ENCODE measurements at regions not wholly inside any gene's neighbourhood (a gene's known extent, or its start where the extent isn't known, plus 50 kb on each side); places are given as distances from the start of the nearest gene placed in this dataset.

GRCh38 chr6:151740820-151741219, 66.7 kb upstream of the ESR1 start:
- Histone ChIP-seq H3K9me1 (ENCODE audit: insufficient read depth, low read length) (no peaks in the 10 kb centered on the region), H3K9me3 (ENCODE audit: control insufficient read depth, insufficient read depth, low read length) (no peaks in the 10 kb centered on the region), H3K9ac (ENCODE audit: low read depth, low read length) (no peak overlapping the region), H2AFZ (replicated peaks; ENCODE audit: low read length, poor library complexity) (no peak overlapping the region), H3K79me1 (ENCODE audit: low read depth in 1 of 2, low read length in 2 of 2) (no peaks in the 10 kb centered on the region), H3K4ac (ENCODE audit: low read depth, low read length) (no peak overlapping the region), H3K4me3 (ENCODE audit: insufficient read depth, low read depth, low read length) (no peak overlapping the region), H3K14ac (replicated peaks; ENCODE audit: low read depth, low read length) (no peak overlapping the region), H3K4me2 (ENCODE audit: low read depth, low read length) (no peak overlapping the region), H4K5ac (ENCODE audit: low read depth, low read length) (no peak overlapping the region), H3K56ac (ENCODE audit: extremely low read depth, insufficient read depth, low read length) (no peak overlapping the region), H3K23ac (ENCODE audit: low read depth, low read length) (no peak overlapping the region), H2BK5ac (ENCODE audit: low read depth, low read length, poor library complexity, severe bottlenecking) (no peak overlapping the region), H3K4me1 (ENCODE audit: control insufficient read depth, insufficient read depth, low read length) (no peaks in the 10 kb centered on the region), H3K27me3 (ENCODE audit: control insufficient read depth, insufficient read depth, low read length) (no peaks in the 10 kb centered on the region), H3K18ac (ENCODE audit: low read depth, low read length) (no peak overlapping the region), H2BK120ac (ENCODE audit: low read depth, low read length) (no peak overlapping the region), H4K8ac (ENCODE audit: low read depth in 2 of 2, low read length in 2 of 2) (no peak overlapping the region), H2AK5ac (ENCODE audit: low read depth, low read length) (no peak overlapping the region), H4K91ac (ENCODE audit: insufficient read depth, low read depth, low read length) (no peak overlapping the region), H2BK15ac (ENCODE audit: low read depth, low read length) (no peak overlapping the region), H4K20me1 (ENCODE audit: insufficient read depth, low read length) (no peaks in the 10 kb centered on the region), H3K36me3 (ENCODE audit: control insufficient read depth, insufficient read depth, low read length) (no peaks in the 10 kb centered on the region), H3K27ac (ENCODE audit: insufficient read depth, low read length) (no peak overlapping the region), H2AK9ac (replicated peaks; ENCODE audit: low read depth, low read length, poor library complexity) (no peak overlapping the region), H2BK20ac (ENCODE audit: low read depth, low read length) (no peak overlapping the region)
- ChIA-PET CTCF (interaction anchor here (0.6 kb wide), 1 partner anchor 26 kb away, joined by 5 read pairs; no protein-coding TSS in a partner anchor), POLR2A (ENCODE audit: unreplicated experiment) (no interaction called here)
- TF ChIP-seq MXI1 (IDR thresholded peaks at IDR 0.05; ENCODE audit: borderline replicate concordance, low read depth, low read length), result no peak
- TF ChIP-seq SMC3 (IDR thresholded peaks at IDR 0.05; ENCODE audit: low read depth, low read length), result no peak
- no peak for TF ChIP-seq CEBPB (IDR thresholded peaks at IDR 0.05; ENCODE audit: low read depth, low read length)
- no peak for TF ChIP-seq BHLHE40 (IDR thresholded peaks at IDR 0.05; ENCODE audit: low read depth, low read length)
- no peak for TF ChIP-seq RCOR1 (IDR thresholded peaks at IDR 0.05; ENCODE audit: insufficient replicate concordance, low read length)
- no peak for TF ChIP-seq FOS (IDR thresholded peaks at IDR 0.05; ENCODE audit: low read depth, low read length)
- in situ Hi-C loops (cut with MboI; ENCODE audit: low sequenced_read_pairs), result no loop called here
- intact Hi-C loops (cut with micrococcal nuclease), result no loop called here
- dilution Hi-C loops (cut with HindIII; ENCODE audit: low sequenced_read_pairs, unreplicated experiment), result no loop called here
- no CpG with 5 or more reads among the region's 4 CpGs for WGBS, 2 experiments (ENCODE audit: extremely low coverage in 2 of 2, insufficient read length in 1 of 2)
- no TSS peak for BruUV-seq (replicated peaks)
- DNase-seq, result no peak
- no peak for ATAC-seq (ENCODE audit: low read depth)
